Astrocyte of the hippocampus (primary cell): ENCODE measurements at regions not wholly inside any gene's neighbourhood (a gene's known extent, or its start where the extent isn't known, plus 50 kb on each side); places are given as distances from the start of the nearest gene placed in this dataset.

Source experiments
- DNase-seq: peaks from one replicate; pipeline ENCODE4 v3.0.0; 2011; ENCODE audit warnings: low read depth, low spot score

- peak; percentile 0 for DNase-seq
Measured at GRCh38 chr21:27464648-27465047, 497.8 kb upstream of the ADAMTS5 start.

- DNase-seq, result no peak
Measured at GRCh38 chr21:27462726-27463125, 495.8 kb upstream of the ADAMTS5 start.

- no peak for DNase-seq
Measured at GRCh38 chr21:27454234-27454633, 487.3 kb upstream of the ADAMTS5 start.

- no peak for DNase-seq
Measured at GRCh38 chr21:27451116-27451515, 484.2 kb upstream of the ADAMTS5 start.

GRCh38 chr21:27450216-27450615 lies 483.3 kb upstream of the ADAMTS5 start:
- no peak for DNase-seq

- no peak for DNase-seq
Measured at GRCh38 chr21:27448960-27449359, 482.1 kb upstream of the ADAMTS5 start.

- no peak for DNase-seq
Measured at GRCh38 chr21:27447843-27448242, 481.0 kb upstream of the ADAMTS5 start.

- DNase-seq, result peak; percentile 37
Measured at GRCh38 chr21:27429710-27430341, 462.9 kb upstream of the ADAMTS5 start.

GRCh38 chr21:27426196-27426595 lies 459.3 kb upstream of the ADAMTS5 start:
- no peak for DNase-seq

- peak; percentile 20 for DNase-seq
Measured at GRCh38 chr21:27425574-27425973, 458.7 kb upstream of the ADAMTS5 start.

- no peak for DNase-seq
Measured at GRCh38 chr21:27425172-27425571, 458.3 kb upstream of the ADAMTS5 start.

GRCh38 chr21:27424601-27425000 lies 457.7 kb upstream of the ADAMTS5 start:
- DNase-seq, result no peak

- peak; percentile 34 for DNase-seq
Measured at GRCh38 chr21:27423906-27424595, 457.2 kb upstream of the ADAMTS5 start.

GRCh38 chr21:27423038-27423437 lies 456.1 kb upstream of the ADAMTS5 start:
- DNase-seq, result peak; percentile 69

GRCh38 chr21:27422435-27422834 lies 455.5 kb upstream of the ADAMTS5 start:
- DNase-seq, result no peak

GRCh38 chr21:27421654-27422053 lies 454.8 kb upstream of the ADAMTS5 start:
- DNase-seq, result no peak

GRCh38 chr21:27419153-27419552 lies 452.3 kb upstream of the ADAMTS5 start:
- DNase-seq, result no peak

- DNase-seq, result no peak
Measured at GRCh38 chr21:27418346-27418745, 451.5 kb upstream of the ADAMTS5 start.

- DNase-seq, result no peak
Measured at GRCh38 chr21:27412530-27412929, 445.6 kb upstream of the ADAMTS5 start.

- DNase-seq, result no peak
Measured at GRCh38 chr21:27408826-27409225, 441.9 kb upstream of the ADAMTS5 start.

- no peak for DNase-seq
Measured at GRCh38 chr21:27407271-27407670, 440.4 kb upstream of the ADAMTS5 start.

- no peak for DNase-seq
Measured at GRCh38 chr21:27406300-27407009, 439.6 kb upstream of the ADAMTS5 start.

GRCh38 chr21:27403011-27403410 lies 436.1 kb upstream of the ADAMTS5 start:
- DNase-seq, result no peak
